OCI-LY1 (cell line): ENCODE measurements at regions not wholly inside any gene's neighbourhood (a gene's known extent, or its start where the extent isn't known, plus 50 kb on each side); places are given as distances from the start of the nearest gene placed in this dataset.

Source experiments
- EZH2 ChIP-seq: fragments of 200-600 bp; sonication (generic), shearing (Covaris generic); IDR thresholded peaks from 2 replicates; pipeline ENCODE4 v1.8.0; 2017; ENCODE audit warnings: borderline replicate concordance, mixed run types, mild to moderate bottlenecking, antibody characterized with exemption, low read length, moderate library complexity, mixed read lengths
- TF ChIP-seq, protein P1 (sequence below): fragments of 200-600 bp; sonication (generic), shearing (Covaris generic); IDR thresholded peaks from 2 replicates; pipeline ENCODE4 v1.5.1; 2017; ENCODE audit warnings: mild to moderate bottlenecking, antibody characterized with exemption, low read length, moderate library complexity, mixed read lengths

DNA sequence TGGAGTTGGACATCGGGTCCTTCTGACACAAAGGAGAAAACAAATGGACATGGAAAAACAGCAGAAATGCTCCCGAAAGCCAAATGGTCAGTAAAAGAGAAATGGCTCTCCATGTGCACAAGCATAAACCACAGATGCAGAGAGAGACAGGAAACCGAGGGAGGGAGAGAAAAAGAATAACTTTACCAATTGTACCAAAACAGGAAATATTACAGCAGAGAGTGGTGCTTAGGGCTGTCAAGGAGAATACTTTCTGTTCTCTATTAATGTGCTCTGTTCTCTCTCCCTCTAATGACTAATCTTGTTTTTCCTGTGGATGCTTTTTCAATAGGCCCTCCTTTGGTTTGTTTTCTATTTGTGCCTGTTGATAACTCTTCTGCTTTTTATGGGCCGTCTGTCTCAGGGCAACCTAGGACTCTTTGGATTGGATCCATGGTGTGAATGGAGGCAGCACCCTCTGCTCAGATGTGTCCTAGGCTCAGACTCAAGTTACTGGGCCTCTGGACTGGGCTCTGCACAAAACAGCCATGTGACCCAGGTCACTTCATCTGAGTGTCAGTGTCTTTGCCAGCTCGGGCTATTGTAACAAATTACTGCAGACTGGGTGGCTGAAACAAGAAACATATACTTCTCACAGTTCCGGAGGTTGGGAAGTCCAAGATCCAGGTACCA lies 663.0 kb downstream of the NPHP4 start:
- TF ChIP-seq, protein P1, sequence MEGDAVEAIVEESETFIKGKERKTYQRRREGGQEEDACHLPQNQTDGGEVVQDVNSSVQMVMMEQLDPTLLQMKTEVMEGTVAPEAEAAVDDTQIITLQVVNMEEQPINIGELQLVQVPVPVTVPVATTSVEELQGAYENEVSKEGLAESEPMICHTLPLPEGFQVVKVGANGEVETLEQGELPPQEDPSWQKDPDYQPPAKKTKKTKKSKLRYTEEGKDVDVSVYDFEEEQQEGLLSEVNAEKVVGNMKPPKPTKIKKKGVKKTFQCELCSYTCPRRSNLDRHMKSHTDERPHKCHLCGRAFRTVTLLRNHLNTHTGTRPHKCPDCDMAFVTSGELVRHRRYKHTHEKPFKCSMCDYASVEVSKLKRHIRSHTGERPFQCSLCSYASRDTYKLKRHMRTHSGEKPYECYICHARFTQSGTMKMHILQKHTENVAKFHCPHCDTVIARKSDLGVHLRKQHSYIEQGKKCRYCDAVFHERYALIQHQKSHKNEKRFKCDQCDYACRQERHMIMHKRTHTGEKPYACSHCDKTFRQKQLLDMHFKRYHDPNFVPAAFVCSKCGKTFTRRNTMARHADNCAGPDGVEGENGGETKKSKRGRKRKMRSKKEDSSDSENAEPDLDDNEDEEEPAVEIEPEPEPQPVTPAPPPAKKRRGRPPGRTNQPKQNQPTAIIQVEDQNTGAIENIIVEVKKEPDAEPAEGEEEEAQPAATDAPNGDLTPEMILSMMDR: no peak
- no peak for TF ChIP-seq EZH2
